NCI-H226 (cell line): ENCODE measurements at regions not wholly inside any gene's neighbourhood (a gene's known extent, or its start where the extent isn't known, plus 50 kb on each side); places are given as distances from the start of the nearest gene placed in this dataset.
"Not testable (repeated sequence)": the region's sequence is repeated elsewhere in the genome, so short reads cannot be mapped to it uniquely, and the experiment has no call there.

ENCODE experiments used
- DNase-seq: peaks from one replicate; pipeline ENCODE4 v3.0.0-alpha.2; 2015

GRCh38 chr16:29139901-29140855 lies 155.3 kb downstream of the LAT start:
- not testable (repeated sequence) for DNase-seq

- no peak for DNase-seq
Measured at GRCh38 chr16:29139261-29139802, 154.5 kb downstream of the LAT start.

- DNase-seq, result not testable (repeated sequence)
Measured at GRCh38 chr16:29138698-29139097, 153.8 kb downstream of the LAT start.

- DNase-seq, result not testable (repeated sequence)
Measured at GRCh38 chr16:29137894-29138662, 153.2 kb downstream of the LAT start.

- not testable (repeated sequence) for DNase-seq
Measured at GRCh38 chr16:29137461-29137860, 152.6 kb downstream of the LAT start.

DNA sequence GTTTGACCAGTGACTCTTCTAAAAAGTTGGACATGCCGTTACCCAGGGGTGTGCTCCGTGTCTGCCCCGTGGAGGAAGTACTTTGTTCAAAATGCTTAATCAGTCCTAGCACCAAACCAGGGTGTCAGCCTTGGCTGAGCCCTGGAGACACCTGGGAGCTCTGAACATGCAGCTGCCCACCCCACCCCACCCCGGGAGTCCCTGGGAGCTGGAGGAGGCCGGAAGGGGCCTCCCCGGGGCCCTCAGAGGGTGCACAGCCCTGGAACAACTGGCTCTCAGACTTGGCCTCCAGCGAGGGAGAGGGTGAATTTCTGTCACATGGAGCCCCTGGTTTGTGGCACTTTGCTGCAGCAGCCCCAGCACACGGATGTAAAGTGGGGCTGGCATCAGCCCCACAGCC lies 152.1 kb downstream of the LAT start:
- not testable (repeated sequence) for DNase-seq

DNA sequence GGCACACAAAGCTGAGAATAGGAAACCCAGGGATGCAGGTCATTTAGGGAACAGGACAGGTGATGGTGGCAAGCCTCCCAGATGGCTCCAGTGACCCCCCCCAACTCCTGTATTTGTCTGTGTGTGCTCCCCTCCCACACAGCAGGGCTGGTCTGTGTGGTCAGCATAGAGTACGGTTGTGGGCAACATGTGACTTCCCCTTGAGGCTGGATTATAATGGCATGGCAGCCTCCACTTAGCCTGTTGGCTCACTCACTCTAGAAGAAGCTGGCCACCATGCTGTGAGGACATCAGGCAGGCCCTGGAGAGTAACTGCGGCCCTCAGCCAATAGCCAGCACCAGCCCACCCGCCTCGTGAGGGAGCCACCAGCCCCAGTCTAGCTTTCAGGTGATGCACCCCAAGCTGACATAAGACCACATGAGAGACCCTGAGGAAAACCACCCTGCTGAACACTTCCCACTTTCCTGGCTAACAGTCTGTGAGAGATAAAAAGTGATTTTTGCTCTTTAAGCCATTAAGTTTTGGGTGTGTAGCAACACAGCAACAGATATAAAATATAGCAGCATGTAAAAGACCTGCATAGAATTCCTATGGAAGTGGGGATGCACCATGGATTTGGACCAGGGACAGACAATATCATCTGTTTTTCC lies 151.3 kb downstream of the LAT start:
- DNase-seq, result not testable (repeated sequence)

DNA sequence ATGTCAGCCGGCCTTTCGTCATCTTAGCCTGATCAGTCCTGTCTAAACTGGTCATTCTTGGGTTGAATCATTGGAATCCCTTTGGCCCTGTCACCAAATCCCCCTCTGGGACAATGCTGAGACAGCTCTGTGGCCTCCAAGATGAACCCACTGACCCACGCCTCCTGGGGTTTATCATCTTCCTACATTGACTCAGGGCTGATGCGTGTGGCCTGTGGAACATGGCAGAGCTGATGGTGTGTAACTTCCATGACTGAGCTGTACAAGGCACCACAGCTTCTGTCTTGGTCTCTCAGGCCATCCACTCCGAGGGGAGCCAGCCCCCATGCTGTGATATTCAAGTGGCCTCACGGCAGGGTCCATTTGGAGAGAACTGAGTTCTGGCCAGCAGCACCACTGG lies 150.2 kb downstream of the LAT start:
- DNase-seq, result not testable (repeated sequence)

DNA sequence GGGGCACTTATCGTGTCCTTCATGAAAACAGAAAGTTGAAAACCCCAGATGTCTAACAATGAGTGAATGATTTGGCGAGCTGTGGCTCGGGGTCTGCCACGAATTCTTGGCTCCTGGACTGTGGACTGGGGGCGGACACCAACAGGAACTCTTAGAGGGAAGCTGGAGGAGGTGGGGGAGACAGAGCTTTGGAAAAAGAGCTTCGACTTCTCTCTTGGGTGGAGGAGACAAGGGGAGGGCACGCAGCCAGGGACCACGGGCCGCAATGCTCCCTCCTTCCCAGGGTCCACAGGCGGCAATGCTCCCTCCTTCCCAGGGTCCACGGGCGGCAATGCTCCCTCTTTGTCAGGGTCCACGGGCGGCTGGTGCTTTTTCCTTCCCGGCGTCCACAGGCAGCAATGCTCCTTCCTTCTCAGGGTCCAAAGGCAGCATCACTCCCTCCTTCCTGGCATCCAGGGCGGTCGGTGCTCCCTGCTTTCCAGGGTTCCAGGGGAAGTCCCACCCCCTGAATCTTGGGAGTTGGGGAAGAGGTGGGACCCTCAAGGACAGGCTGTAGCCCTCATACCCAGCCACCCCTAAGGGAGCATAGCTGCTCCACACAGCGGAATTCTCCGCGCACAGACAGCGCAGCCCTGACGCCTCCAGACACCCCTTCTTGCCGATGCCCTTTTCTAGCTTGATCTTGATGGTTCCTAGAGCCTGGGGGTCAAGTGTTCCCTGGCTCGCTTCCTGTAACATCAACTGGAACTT lies 149.0 kb downstream of the LAT start:
- not testable (repeated sequence) for DNase-seq

DNA sequence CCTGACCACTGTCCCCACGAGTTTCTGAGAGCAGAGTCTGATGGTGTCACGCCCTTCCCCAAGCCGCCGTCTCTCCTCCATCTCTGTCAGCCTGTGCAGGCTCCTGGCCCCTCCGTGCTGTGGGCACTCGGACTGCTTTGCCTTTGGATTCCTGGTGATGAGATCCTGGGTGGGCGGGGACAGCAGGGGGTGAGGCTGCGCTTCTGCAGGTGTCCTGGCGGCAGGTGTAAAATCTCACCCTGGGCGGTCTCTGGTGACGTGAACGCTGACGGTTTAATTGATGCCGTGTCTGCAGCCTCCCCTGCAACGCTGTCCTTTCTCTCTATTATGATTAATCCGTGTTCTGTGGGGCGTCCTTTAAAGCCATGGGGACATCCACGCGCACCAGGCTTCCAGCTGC lies 148.0 kb downstream of the LAT start:
- not testable (repeated sequence) for DNase-seq

GRCh38 chr16:29132444-29132843 lies 147.6 kb downstream of the LAT start:
- not testable (repeated sequence) for DNase-seq

GRCh38 chr16:29130901-29131851 lies 146.3 kb downstream of the LAT start:
- not testable (repeated sequence) for DNase-seq

DNA sequence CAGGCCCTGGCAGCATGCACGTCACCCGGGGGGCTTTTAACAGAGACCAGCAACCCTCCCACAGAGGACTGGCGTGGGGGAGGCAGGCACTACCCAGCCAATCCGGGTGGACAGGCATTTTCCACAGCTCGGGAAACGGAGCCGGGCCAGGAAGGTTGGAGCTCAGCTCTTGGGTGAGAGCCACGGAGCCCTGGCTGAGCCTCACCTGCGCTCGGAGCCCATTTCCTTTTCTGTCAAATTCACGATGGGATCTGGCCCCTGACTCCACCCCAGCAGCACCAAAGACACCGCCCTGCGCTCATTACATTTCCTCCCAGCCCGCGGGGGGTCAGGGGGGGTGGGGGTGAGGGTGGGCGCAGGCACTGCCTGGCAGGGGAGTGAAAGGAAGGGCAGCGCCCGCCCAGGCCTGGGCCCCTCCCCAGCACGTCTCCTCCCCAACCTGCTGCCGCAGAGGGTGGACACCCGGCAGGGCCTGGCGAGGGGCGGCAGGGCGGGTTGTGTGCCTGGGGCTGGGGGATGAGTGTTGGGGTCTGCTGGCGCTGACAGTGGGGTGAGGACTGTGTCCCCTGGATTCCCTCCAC lies 145.4 kb downstream of the LAT start:
- not testable (repeated sequence) for DNase-seq

- not testable (repeated sequence) for DNase-seq
Measured at GRCh38 chr16:29129458-29130038, 144.7 kb downstream of the LAT start.

GRCh38 chr16:29128732-29129457 lies 144.0 kb downstream of the LAT start:
- DNase-seq, result not testable (repeated sequence)

DNA sequence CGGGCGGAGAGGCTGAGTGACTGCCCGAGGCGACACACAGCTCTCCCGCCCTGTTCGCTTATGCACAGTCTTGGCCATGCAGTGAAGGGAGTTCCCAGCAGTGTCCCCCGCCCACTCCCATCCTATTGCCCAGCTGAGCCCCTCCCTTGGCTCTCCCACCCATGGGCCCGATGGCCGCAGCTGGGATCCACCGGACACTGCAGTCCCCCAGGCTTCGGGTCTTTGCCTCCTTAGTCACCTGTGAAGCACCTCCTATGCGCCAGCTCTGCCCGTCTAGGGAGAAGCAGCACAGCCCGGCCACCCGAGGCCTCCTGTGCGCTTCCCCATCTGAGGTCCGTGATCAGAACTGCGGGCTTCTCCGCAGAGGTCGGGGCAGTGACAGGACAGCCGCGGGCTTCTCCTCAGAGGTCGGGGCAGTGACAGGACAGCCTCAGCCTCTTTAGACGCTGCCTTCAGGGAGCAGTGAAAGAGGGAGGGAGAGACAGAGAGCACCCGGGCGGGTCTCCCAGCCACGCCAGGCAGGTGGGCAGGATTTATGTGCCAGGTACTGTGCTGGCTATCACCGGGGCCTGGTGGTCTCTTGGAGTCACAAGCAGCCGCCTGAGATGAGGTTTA lies 143.1 kb downstream of the LAT start:
- DNase-seq, result not testable (repeated sequence)

GRCh38 chr16:29126616-29127015 lies 141.8 kb downstream of the LAT start:
- DNase-seq, result no peak

- no peak for DNase-seq
Measured at GRCh38 chr16:29126057-29126494, 141.2 kb downstream of the LAT start.

- DNase-seq, result no peak
Measured at GRCh38 chr16:29124828-29125227, 140.0 kb downstream of the LAT start.
